Activated B cell treated with CpG ODN at 0.5 μM for 24 hours (primary cell): ENCODE measurements at regions not wholly inside any gene's neighbourhood (a gene's known extent, or its start where the extent isn't known, plus 50 kb on each side); places are given as distances from the start of the nearest gene placed in this dataset.

ENCODE experiments used
- ATAC-seq: fragments of 200-7000 bp; cut with Tn5 transposase; one replicate; pipeline ENCODE4 v1.10.0; 2021; ENCODE audit warnings: low read depth, mild to moderate bottlenecking, moderate library complexity
- CTCF ChIA-PET: fragments of 350-600 bp; sonication (Branson Sonifier 250); formaldehyde crosslinking; loops from one replicate; lab custom pipeline; 2021; ENCODE audit warnings: antibody characterized with exemption; lab: Charles Lee
- POLR2A ChIA-PET: fragments of 350-600 bp; sonication (Branson Sonifier 250); formaldehyde crosslinking; loops from one replicate; lab custom pipeline; 2021; ENCODE audit warnings: antibody characterized with exemption; lab: Charles Lee
- DNase-seq: peaks from one replicate; pipeline ENCODE4 v3.0.0; 2022
- H3K27ac Mint-ChIP-seq: one replicate; pipeline ENCODE4 v1.8.0; 2020; ENCODE audit warnings: mixed read lengths
- H3K27me3 Mint-ChIP-seq: one replicate; pipeline ENCODE4 v1.8.0; 2021; ENCODE audit warnings: mixed read lengths
- H3K36me3 Mint-ChIP-seq: one replicate; pipeline ENCODE4 v1.8.0; 2021; ENCODE audit warnings: low read depth, mixed read lengths
- H3K4me1 Mint-ChIP-seq: one replicate; pipeline ENCODE4 v1.8.0; 2021; ENCODE audit warnings: mixed read lengths
- H3K4me3 Mint-ChIP-seq: one replicate; pipeline ENCODE4 v1.8.0; 2020; ENCODE audit warnings: mild to moderate bottlenecking, mixed read lengths
- H3K9me3 Mint-ChIP-seq: one replicate; pipeline ENCODE4 v1.8.0; 2020; ENCODE audit warnings: mixed read lengths
- CTCF ChIP-seq: fragments of 200-600 bp; IDR thresholded peaks from one replicate; pipeline ENCODE4 v1.8.0; 2022; ENCODE audit warnings: antibody characterized with exemption, mild to moderate bottlenecking
- intact Hi-C: fragments of 100-400 bp; cut with micrococcal nuclease; formaldehyde crosslinking; loops from one replicate; pipeline ENCODE4 v1.15.1; 2024

- intact Hi-C loops = no loop called here
- Mint-ChIP-seq H3K4me1 (no peaks in the 10 kb centered on the region), H3K4me3 (no peak overlapping the region), H3K27ac (no peak overlapping the region), H3K27me3 (no peaks in the 10 kb centered on the region), H3K36me3 (no peaks in the 10 kb centered on the region), H3K9me3 (peaks cover 17% of the 10 kb centered on the region)
- no peak for ATAC-seq
- no peak for TF ChIP-seq CTCF
- ChIA-PET CTCF (no interaction called here), POLR2A (no interaction called here)
- no peak for DNase-seq
These were observed 487.6 kb upstream of the FLRT2 start for GRCh38 chr14:85042301-85042700.

- CTCF ChIA-PET = no interaction called here
- Mint-ChIP-seq H3K27ac (no peak overlapping the region), H3K9me3 (peaks cover 34% of the 10 kb centered on the region), H3K4me1 (no peaks in the 10 kb centered on the region), H3K36me3 (no peaks in the 10 kb centered on the region), H3K4me3 (no peak overlapping the region), H3K27me3 (no peaks in the 10 kb centered on the region)
- no peak for TF ChIP-seq CTCF
- POLR2A ChIA-PET = no interaction called here
- intact Hi-C loops = no loop called here
- ATAC-seq (no peak), DNase-seq (no peak)
These were observed 479.8 kb upstream of the FLRT2 start for GRCh38 chr14:85050180-85050579.

- Mint-ChIP-seq H3K9me3 (peaks cover 27% of the 10 kb centered on the region), H3K27ac (no peak overlapping the region), H3K4me3 (no peak overlapping the region), H3K27me3 (no peaks in the 10 kb centered on the region), H3K4me1 (no peaks in the 10 kb centered on the region), H3K36me3 (no peaks in the 10 kb centered on the region)
- DNase-seq = no peak
- ChIA-PET POLR2A (no interaction called here), CTCF (no interaction called here)
- intact Hi-C loops = no loop called here
- TF ChIP-seq CTCF = no peak
- no peak for ATAC-seq
These were observed 477.3 kb upstream of the FLRT2 start for GRCh38 chr14:85052646-85053045.

GRCh38 chr14:85054178-85054577, 475.8 kb upstream of the FLRT2 start:
- H3K36me3 Mint-ChIP-seq = no peaks in the 10 kb centered on the region
- ATAC-seq = no peak
- no peak overlapping the region for H3K4me3 Mint-ChIP-seq
- no peak overlapping the region for H3K27ac Mint-ChIP-seq
- H3K4me1 Mint-ChIP-seq = no peaks in the 10 kb centered on the region
- POLR2A ChIA-PET = no interaction called here
- TF ChIP-seq CTCF = no peak
- intact Hi-C loops = no loop called here
- no peak for DNase-seq
- H3K27me3 Mint-ChIP-seq = no peaks in the 10 kb centered on the region
- peaks cover 27% of the 10 kb centered on the region for H3K9me3 Mint-ChIP-seq
- CTCF ChIA-PET = no interaction called here

- Mint-ChIP-seq H3K4me3 (no peak overlapping the region), H3K27ac (no peak overlapping the region), H3K27me3 (no peaks in the 10 kb centered on the region), H3K9me3 (peaks cover 30% of the 10 kb centered on the region), H3K4me1 (no peaks in the 10 kb centered on the region), H3K36me3 (no peaks in the 10 kb centered on the region)
- no peak for TF ChIP-seq CTCF
- intact Hi-C loops = no loop called here
- DNase-seq (no peak), ATAC-seq (no peak)
- ChIA-PET POLR2A (no interaction called here), CTCF (no interaction called here)
These were observed 473.7 kb upstream of the FLRT2 start for GRCh38 chr14:85056267-85056666.
